ENCODE measurements at regions not wholly inside any gene's neighbourhood (a gene's known extent, or its start where the extent isn't known, plus 50 kb on each side); places are given as distances from the start of the nearest gene placed in this dataset.

DNA sequence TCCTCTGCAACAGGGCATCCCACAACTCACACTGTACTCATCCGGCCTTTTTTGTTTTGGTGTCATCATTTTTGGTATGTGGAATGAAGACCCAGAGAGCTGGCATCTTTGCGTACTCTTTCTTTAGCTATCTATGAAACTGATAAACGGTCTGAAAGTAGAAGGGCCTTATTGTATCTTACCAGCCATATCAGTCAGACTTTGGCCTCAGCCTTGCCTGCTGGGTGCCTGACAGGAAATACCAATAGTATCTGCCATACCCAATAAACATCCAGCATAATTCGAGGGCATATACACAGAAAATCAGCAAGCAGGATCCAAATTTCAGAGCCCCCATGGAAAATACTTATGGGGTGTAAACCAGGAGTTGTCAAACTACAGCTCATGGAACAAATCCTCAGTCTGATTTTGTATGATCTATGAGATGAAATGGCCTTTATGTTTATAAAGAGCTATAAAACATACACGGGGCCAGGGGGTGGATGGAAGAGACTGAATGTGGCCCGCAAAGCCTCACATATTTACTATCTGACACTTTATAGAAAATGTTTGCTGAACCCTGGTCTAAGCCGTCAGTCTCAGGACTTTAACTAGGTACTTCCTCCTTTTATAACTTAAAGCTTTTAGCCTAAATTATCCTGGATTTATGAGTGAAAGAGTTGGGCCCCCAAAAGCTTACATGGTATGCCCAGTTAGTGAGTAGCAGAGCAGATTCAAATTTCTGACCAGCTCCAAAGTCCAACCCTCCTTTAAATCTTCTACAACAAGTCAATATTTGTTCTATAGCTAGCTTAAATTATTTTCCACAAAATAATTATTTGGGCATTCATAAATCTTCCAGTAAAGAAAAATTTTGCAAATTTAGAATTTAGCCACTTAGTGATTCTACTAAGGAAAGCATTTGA lies 308.0 kb upstream of the PUM3 start (continued):
- TF ChIP-seq, protein P1, sequence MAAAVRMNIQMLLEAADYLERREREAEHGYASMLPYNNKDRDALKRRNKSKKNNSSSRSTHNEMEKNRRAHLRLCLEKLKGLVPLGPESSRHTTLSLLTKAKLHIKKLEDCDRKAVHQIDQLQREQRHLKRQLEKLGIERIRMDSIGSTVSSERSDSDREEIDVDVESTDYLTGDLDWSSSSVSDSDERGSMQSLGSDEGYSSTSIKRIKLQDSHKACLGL (CRISPR knock-in tag; IDR thresholded peaks at IDR 0.05; ENCODE audit: borderline replicate concordance, poor library complexity, severe bottlenecking), result no peak
- TF ChIP-seq, protein P2, sequence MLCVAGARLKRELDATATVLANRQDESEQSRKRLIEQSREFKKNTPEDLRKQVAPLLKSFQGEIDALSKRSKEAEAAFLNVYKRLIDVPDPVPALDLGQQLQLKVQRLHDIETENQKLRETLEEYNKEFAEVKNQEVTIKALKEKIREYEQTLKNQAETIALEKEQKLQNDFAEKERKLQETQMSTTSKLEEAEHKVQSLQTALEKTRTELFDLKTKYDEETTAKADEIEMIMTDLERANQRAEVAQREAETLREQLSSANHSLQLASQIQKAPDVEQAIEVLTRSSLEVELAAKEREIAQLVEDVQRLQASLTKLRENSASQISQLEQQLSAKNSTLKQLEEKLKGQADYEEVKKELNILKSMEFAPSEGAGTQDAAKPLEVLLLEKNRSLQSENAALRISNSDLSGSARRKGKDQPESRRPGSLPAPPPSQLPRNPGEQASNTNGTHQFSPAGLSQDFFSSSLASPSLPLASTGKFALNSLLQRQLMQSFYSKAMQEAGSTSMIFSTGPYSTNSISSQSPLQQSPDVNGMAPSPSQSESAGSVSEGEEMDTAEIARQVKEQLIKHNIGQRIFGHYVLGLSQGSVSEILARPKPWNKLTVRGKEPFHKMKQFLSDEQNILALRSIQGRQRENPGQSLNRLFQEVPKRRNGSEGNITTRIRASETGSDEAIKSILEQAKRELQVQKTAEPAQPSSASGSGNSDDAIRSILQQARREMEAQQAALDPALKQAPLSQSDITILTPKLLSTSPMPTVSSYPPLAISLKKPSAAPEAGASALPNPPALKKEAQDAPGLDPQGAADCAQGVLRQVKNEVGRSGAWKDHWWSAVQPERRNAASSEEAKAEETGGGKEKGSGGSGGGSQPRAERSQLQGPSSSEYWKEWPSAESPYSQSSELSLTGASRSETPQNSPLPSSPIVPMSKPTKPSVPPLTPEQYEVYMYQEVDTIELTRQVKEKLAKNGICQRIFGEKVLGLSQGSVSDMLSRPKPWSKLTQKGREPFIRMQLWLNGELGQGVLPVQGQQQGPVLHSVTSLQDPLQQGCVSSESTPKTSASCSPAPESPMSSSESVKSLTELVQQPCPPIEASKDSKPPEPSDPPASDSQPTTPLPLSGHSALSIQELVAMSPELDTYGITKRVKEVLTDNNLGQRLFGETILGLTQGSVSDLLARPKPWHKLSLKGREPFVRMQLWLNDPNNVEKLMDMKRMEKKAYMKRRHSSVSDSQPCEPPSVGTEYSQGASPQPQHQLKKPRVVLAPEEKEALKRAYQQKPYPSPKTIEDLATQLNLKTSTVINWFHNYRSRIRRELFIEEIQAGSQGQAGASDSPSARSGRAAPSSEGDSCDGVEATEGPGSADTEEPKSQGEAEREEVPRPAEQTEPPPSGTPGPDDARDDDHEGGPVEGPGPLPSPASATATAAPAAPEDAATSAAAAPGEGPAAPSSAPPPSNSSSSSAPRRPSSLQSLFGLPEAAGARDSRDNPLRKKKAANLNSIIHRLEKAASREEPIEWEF (CRISPR knock-in tag; IDR thresholded peaks at IDR 0.05), result no peak
- TF ChIP-seq HDGF (IDR thresholded peaks at IDR 0.05) (no peak), STAT6 (CRISPR knock-in tag; IDR thresholded peaks at IDR 0.05) (no peak), ZNF511 (CRISPR knock-in tag; IDR thresholded peaks at IDR 0.05) (no peak)

All from K562 (cell line).